Erythroblast (primary cell): ENCODE measurements at regions not wholly inside any gene's neighbourhood (a gene's known extent, or its start where the extent isn't known, plus 50 kb on each side); places are given as distances from the start of the nearest gene placed in this dataset.
"Not testable (repeated sequence)": the region's sequence is repeated elsewhere in the genome, so short reads cannot be mapped to it uniquely, and the experiment has no call there.

Source experiments
- GATA1 ChIP-seq: IDR thresholded peaks from 2 replicates; pipeline ENCODE4 v1.6.1; 2011; ENCODE audit warnings: low read depth, mild to moderate bottlenecking, control low read depth, low read length, moderate library complexity
- POLR2A ChIP-seq: IDR thresholded peaks from 2 replicates; pipeline ENCODE4 v1.6.1; 2011; ENCODE audit warnings: mild to moderate bottlenecking, low read length

- not testable (repeated sequence) for TF ChIP-seq POLR2A, GATA1
Measured at GRCh38 chr11:43004879-43005278, 306.9 kb upstream of the API5 start.
